GM19035 (cell line): ENCODE measurements at regions not wholly inside any gene's neighbourhood (a gene's known extent, or its start where the extent isn't known, plus 50 kb on each side); places are given as distances from the start of the nearest gene placed in this dataset.

Experiments used
- ATAC-seq: cut with Tn5 transposase; IDR thresholded peaks from one replicate; pipeline ENCODE4 v1.9.1; 2021; ENCODE audit not compliant: unreplicated experiment

DNA sequence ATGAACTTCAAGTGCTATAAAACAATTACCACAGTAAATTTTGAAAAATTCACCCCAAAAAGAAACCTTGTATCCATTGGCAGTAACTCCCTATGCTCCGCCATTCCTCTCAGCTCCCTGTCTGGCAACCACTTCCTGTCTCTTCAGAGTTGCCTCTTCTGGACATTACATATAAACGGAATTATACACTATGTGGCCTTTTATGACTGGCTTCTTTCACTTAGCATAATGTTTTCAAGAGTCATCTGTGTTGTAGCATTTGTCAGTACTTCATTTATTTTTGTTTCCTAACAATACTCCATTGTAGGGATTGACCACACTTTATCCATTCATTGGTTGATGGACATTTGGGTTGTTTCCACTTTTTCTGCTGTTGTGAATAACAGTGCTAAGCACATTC is 50.1 kb downstream of the CEP43 start:
- ATAC-seq: no peak

DNA sequence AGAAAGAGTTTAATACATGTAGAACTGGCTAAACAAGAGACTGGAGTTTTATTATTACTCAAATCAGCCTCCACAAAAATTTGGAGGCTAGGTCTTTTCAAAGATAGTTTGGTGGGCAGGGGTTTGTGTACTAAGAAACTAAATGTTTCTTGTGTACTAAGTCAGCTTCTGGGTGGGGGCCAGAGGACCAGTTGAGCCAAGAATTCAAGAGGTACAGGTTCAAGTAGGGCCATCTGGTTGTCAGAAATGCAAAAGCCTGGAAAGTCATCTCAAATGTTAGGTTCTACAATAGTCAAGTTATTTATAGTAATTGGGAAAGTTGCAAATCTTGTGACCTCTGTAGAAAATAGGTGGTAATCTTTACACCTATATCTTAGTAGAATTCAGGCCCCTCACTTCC is 51.7 kb downstream of the CEP43 start:
- ATAC-seq: no peak

DNA sequence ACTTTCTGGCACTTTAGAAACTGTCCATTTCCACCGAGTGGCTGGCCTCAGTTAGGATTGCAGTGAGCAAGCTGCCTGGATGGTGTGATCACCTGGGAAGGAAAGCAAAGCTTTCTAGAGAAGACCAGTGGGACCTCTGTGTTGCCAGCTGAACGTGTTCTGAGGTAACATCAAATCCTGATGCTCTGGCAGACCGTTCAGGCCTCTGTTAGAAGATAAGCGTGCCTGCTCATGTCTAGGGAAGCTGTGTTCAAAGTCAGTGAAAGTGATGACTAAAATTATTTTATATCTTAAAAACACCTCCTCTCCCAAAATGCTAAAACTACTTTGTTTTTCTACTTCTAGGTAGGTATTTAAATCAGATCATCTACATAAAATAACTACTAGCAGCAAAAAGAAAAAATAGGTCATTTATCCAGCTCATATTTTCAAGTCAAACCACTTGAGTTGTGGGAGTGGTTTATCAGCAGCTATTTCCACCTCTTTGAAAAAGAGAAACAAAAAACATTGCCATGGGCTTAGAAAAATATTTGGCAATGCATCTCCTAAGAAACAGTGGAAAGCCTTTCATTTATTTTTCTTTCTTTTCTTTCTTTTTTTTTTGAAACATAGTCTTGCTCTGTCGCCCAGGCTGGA is 54.8 kb downstream of the CEP43 start:
- ATAC-seq: no peak

DNA sequence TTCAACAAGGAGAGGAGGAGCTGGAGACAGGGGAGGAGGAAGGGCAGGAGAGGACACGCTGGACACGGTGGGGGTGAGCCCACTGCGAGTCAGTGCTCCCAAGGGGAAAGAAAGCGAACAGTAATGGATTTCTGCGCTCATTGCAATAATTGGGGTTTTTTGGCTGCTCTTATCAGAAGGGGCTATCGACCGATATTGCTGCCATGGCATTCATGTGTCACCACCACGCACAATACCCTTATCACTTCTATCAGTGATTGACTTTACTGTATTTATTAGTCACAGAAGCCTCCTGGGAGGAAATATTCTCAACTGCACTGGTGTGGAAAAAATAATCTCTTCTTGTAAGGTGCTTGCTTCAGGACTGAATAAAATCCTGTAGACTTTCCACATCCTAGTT is 55.8 kb downstream of the CEP43 start:
- ATAC-seq: no peak

DNA sequence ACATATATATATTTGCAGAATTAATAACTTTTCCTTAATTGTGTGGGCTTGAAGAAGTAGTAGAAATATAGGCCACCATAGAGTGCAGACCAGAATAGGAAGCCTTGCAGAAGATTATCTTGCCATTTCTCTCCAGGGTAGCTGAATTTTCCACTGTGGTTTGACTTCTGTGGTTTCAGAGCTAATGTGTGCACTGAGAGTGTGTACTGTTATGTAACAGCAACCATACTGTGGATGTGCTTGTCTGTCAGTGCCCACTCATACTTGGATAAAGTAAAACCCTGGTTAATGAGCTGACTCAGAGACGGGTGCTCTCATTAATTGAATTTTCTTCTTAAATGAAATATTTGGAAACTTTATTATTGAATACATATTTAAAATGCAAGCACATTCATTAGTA is 57.2 kb downstream of the CEP43 start:
- ATAC-seq: peak; percentile 83

DNA sequence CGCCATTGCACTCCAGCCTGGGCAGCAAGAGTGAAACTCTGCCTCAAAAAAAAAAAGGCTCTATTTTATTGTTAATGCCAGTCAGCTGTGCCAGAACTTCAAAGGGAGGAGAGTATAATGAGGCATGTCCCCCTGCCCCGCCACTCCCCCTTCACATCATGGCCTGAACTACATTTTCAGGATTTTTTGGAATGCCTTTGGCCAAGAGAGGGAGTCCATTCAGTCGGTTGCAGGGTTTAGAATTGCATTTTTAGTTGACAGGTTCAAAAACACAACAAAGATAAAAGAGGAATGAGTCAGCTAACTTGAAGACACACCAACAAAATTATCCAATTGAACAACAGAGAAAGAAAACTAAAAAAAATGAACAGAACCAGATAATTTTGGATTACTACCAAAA is 59.1 kb downstream of the CEP43 start:
- ATAC-seq: no peak
